HG03159 (cell line): ENCODE measurements at regions not wholly inside any gene's neighbourhood (a gene's known extent, or its start where the extent isn't known, plus 50 kb on each side); places are given as distances from the start of the nearest gene placed in this dataset.
"Not testable (repeated sequence)": the region's sequence is repeated elsewhere in the genome, so short reads cannot be mapped to it uniquely, and the experiment has no call there.

ENCODE experiments used
- ATAC-seq: cut with Tn5 transposase; IDR thresholded peaks from one replicate; pipeline ENCODE4 v1.9.1; 2021; ENCODE audit warnings: mild to moderate bottlenecking, moderate library complexity; ENCODE audit not compliant: unreplicated experiment

GRCh38 chr11:47928426-47928825, 51.9 kb upstream of the PTPRJ start:
- ATAC-seq: no peak

- ATAC-seq: no peak
These were observed 56.1 kb upstream of the PTPRJ start for GRCh38 chr11:47924184-47924691.

- ATAC-seq: no peak
These were observed 56.7 kb upstream of the PTPRJ start for GRCh38 chr11:47923667-47924066.

GRCh38 chr11:47921080-47921555, 59.2 kb upstream of the PTPRJ start:
- ATAC-seq: not testable (repeated sequence)

GRCh38 chr11:47918882-47919495, 61.4 kb upstream of the PTPRJ start:
- ATAC-seq: no peak

GRCh38 chr11:47918370-47918690, 62.0 kb upstream of the PTPRJ start:
- ATAC-seq: peak; percentile 3

- peak; percentile 48 for ATAC-seq
These were observed 62.6 kb upstream of the PTPRJ start for GRCh38 chr11:47917599-47918369.

- no peak for ATAC-seq
These were observed 64.0 kb upstream of the PTPRJ start for GRCh38 chr11:47916361-47916841.

GRCh38 chr11:47915783-47916182, 64.6 kb upstream of the PTPRJ start:
- no peak for ATAC-seq

- no peak for ATAC-seq
These were observed 65.0 kb upstream of the PTPRJ start for GRCh38 chr11:47915374-47915773.

- no peak for ATAC-seq
These were observed 65.6 kb upstream of the PTPRJ start for GRCh38 chr11:47914743-47915142.

DNA sequence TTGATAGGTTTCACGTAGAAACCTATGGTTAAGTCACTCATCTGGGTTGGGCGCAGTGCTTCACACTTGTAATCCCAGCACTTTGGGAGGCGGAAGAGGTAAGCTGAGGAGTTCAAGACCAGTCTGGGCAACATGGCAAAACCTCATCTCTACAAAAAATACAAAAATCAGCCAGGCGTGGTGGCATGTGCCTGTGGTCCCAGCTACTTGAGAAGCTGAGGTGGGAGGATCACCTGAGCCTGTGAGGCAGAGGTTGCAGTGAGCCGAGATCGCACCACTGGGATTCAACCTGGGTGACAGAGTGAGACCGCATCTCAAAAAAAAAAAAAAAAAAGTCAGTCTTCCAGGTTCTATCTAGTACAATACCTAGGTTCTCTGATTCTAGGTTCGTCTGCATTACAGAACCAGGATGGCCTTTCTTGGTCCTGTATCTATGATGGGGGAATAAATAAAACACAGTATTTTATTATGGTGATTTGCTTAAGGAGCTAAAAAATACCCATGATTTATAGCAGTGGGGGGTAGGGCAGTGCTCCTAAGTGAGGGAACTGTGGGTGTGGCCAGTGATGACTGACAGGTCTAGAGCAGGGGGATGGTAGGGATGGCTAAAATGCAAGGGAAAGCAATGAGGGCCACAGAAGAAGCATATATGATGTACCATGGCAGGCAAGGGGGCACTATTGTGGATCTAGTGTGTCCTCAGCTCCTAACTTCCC, 65.5 kb upstream of the NUP160 start:
- ATAC-seq: no peak

GRCh38 chr11:47912843-47913437, 64.8 kb upstream of the NUP160 start:
- no peak for ATAC-seq

DNA sequence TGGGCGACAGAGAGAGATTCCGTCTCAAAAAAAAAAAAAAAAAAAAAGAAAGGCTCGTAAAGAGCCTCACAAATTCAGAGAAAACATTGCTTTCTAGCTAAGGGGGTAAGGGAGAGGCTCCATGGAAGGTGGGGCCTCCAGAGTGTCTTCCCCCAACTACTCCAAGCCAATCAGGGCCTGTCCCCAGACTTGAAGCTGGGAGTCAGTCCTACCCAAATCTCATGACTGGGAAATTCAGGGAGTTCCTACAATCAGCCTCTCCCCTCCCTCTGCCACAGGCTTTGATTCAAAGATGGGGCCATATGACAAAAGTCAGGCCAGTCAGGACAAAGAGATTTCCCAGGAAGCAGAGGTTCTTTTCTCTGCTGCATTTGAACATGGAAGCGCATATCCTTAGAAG, 63.0 kb upstream of the NUP160 start:
- ATAC-seq: no peak

- ATAC-seq: no peak
These were observed 60.0 kb upstream of the NUP160 start for GRCh38 chr11:47908198-47908597.

DNA sequence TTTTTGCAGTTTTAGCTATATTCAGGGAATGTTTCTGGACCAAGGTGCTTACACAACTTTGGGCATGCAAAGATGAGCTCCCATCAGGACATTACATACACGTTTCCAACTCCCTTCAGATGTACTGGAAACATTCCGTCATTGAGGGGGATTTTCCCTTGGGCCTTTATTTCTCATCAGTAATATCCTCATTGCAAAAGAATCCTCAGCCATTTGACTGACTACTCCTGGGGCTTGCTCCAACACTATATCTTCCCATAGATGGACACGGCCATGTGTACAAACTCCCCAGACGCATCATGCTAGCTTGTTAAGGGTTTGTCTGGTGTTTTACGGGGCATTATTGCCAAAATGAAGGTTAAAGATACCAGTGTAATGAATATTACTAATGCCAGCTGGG, 59.3 kb upstream of the NUP160 start:
- ATAC-seq: no peak

GRCh38 chr11:47906066-47906465, 57.9 kb upstream of the NUP160 start:
- ATAC-seq: no peak

GRCh38 chr11:47905358-47906059, 57.4 kb upstream of the NUP160 start:
- ATAC-seq: no peak

DNA sequence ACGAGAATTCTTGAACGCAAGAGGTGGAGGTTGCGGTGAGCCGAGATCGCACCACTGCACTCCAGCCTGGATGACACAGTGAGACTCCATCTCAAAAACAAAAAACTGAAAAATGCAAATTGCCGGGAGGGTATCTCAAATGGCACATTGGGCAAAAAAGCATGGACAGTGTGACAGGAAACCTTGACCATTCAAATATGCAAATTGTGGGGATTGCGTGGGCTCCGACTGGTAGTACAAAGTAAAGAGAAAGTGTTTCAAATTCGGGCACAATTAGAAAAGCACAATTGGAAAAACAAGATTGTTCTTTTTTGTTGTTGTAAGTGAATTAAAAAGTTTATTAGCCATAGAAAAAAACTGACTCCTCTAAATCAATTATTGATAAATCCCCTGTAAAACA, 56.7 kb upstream of the NUP160 start:
- no peak for ATAC-seq

DNA sequence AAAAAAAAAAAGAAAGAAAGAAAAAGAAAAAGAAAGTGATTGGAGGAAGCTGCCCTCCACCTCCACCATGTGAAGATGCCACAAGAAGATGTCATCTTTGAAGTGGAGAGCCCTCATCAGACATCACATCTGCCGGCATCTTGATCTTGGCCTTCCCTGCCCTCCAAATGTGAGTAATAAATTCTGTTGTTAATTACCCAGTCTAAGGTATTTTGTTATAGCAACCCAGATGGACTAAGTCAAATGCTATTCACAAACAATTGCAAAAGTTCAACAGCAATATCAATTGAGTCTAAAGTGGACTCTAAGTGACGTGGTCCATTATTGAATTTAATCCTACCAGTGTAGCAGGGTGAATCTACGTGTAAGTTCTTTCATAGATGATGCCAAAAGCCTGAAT, 55.9 kb upstream of the NUP160 start:
- ATAC-seq: no peak

DNA sequence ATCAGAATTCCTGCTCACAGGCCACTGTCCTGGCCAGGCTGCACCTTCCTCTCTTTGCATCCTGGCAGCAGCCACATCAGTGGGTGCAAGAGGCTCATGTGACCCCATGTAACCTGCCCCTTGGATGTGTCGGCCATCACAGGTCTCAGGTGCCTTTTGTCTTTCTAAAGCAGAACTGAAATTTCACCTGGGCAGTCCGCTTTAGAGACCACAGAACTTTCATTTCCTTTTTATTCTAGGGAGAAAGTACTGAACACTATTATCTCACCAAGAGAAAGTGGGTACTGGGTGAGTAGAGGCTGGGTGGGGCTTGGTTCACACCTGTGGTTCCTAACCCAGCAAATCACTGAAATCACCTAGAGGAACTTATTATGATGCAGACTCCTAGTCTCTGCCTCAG, 51.7 kb upstream of the NUP160 start:
- ATAC-seq: peak; percentile 99
